ENCODE measurements at regions not wholly inside any gene's neighbourhood (a gene's known extent, or its start where the extent isn't known, plus 50 kb on each side); places are given as distances from the start of the nearest gene placed in this dataset.
"Not testable (repeated sequence)": the region's sequence is repeated elsewhere in the genome, so short reads cannot be mapped to it uniquely, and the experiment has no call there.

DNA sequence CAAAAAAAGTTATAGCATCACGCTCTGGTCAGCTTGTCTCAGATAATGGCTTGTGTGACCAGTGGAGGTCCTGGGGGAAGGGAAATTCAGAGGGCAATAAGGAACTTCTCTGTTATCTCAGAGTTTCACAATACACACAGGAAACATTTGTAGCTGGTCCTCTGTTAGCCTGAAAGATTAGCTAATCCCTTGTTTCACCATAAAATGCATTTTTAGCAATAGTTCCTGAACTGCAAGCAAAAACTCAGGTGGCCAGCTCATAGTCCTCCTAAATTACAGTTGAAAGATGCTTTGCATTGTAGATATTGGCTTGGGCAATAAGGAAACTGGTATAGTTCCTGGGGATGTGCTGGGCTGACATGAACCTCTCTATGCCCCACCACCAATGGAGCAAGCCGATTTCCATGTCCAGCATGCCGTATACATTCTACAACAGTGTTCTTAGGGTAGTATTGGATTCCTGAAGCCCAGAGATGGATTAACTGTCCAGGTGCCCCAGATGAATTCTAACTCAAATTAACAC is 141.5 kb upstream of the TBL1XR1 start:
- DNase-seq (ENCODE audit: low read depth in 2 of 2) = no peak

DNA sequence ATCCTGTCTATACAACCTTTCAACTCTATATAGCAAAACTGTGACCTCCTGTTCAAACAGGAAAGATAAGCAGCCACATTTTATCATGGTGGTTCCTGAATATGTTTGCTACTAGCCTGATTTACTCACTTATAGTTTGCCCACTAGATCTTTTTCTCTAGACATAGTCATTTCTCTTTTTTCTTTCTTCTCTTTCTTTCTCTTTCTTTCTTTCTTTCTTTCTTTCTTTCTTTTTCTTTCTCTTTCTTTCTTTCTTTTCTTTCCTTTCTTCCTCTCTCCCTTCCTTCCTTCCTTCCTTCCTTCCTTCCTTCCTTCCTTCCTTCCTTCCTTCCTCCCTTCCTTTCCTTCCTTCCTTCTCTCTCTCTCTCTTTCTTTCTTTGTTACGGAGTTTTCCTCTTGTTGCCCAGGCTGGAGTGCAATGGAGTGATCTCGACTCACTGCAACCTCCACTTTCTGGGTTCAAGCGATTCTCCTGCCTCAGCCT is 142.0 kb upstream of the TBL1XR1 start:
- DNase-seq (ENCODE audit: low read depth in 2 of 2) = not testable (repeated sequence)

DNA sequence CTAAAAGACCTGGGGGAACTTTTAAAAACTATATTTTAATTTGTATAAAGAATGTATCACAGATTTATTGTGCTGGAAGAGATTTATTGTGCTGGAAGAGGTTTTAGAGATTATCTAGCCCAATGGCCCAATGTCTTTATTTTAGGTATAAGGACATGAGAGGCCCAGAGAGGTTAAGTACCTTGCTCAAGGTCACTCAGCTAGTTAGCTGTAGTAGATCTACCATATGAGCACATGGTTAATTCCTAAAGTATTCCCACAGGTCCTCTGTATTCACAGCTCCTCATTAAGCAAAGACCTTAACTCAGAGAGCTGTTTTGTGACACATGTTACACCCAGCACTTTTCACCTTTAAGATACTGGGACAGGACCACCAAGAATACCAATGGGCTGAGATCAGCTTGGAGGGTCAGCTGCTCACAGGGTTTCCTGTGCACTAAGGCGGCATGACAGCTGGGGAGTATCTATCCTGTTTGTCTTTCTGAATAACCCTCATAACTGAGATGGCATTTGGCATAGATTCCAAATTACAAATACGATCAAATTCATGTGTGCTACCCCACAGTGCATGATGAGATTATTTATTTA is 143.1 kb upstream of the TBL1XR1 start:
- DNase-seq (ENCODE audit: low read depth in 2 of 2) = no peak

DNA sequence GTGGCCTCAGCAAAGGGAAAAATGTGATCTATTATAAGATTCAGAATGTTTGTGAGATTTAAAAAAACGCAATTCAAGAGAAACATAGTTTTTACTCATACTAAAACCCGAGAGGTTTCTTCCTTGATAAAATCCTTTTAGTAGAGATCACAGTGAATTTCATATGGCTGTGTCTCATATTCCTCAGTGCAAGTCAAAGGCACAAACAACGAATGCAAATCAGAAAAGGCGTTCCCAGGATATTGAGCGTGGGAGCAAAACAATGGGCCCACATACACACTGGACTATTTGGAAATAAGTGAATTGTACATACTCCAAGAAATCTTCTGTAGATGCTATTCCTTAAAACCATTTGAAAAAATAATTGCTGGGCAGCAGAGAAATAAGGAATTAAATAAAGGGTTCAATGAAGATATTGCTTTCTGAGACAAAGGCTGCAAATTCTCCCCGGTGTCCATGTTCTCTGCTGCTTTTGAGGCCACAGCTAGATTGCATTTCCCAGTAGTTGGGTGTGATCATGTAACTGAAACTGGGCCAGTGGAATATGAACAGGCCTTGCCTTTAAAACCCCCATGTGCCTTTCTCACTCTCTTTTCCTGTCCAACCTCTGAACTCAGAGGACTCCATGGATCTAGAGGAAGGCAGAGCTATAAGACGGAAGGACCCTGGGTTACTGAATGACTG is 144.6 kb upstream of the TBL1XR1 start:
- DNase-seq (ENCODE audit: low read depth in 2 of 2) = no peak

DNA sequence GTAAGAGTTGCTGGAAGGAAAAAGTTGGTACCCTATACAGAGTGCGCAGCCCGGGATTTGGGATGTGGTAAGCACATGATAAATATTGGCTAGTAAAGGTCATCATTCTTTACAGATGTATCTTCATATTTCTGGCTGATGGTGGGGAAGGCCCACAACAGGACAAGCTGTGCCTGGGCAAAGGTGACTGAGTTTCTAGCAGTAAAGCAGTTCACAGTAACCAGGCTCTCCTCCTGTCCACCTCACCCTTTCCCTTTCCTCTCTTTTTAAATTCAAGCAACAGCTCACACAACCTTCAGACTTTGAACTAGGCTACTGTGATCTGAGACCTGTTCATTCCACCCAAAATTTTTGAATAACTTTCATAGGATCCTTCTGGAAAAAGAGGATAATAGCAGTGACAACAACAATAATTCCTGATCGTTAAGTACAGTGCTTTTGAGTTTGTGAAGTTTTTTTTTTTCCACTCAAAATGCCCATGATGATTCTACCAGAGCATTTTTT is 145.9 kb upstream of the TBL1XR1 start:
- DNase-seq (ENCODE audit: low read depth in 2 of 2) = no peak

DNA sequence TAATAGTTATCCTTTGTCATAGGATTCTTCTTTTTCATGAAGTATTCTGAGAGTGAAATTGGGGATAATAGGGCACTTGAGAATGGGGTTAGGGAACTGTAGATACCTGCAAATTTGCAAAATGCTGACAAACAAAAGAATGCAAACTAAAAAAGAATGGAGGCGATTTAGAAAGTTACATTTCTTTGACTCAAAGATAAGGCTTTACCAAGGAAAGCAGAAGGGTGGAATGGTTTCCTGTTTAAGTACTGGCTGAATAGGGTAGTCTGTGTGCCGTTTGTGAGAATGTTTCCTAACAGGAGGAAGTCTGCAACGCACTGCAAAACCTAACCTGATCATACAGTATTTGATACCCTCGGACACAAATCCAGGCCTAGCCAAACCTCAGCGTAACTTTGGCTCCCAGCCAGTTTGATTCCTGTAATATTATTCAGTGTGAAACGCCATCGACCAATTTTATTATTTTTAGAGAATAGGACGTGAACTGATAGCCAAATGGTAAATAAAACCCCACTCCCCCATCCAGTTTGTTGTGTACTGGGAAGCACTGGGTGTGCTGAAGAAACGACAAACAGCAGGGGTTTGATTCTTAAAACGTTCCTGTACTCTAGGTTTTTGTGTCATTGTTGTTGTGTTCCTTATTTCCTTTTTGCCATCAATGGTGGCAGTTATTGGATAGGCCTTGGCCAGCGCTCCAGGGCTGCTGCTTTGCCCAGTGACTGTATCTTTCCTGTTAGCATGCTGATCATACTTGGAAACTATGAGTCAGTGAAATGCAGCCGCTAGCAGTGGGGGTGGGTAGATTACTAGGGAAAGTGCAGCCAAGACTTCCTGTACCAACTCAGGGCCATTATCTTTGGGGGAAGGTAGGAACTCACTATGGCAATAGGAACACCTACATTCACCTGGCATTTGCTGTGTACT is 148.0 kb upstream of the TBL1XR1 start:
- peak; percentile 89 to 90 for DNase-seq (ENCODE audit: low read depth in 2 of 2)

DNA sequence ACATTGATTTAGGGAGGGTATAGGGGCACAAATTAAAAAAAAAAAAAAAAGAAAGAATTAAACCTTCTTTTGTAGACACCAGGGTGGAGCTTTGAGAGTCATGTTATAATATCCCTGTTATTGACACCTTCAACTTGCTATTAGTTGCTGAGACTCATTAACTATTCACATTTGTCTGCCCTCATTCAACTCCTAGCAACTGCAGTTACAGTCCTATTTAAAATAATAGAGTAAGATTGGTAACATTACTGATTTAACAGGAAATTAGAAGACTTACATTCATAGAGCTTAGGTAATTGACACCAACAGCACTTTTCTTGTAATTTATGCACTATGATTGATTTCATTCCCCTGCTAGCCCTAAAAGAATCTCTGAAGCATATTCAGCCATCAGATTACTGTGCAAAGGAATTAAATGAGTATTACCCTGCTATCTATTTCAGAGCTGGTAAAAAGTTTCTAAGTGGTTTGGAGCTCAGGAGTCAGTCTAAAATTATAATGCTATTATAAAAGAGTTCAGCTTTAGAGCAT is 148.8 kb upstream of the TBL1XR1 start:
- DNase-seq (ENCODE audit: low read depth in 2 of 2) = no peak

DNA sequence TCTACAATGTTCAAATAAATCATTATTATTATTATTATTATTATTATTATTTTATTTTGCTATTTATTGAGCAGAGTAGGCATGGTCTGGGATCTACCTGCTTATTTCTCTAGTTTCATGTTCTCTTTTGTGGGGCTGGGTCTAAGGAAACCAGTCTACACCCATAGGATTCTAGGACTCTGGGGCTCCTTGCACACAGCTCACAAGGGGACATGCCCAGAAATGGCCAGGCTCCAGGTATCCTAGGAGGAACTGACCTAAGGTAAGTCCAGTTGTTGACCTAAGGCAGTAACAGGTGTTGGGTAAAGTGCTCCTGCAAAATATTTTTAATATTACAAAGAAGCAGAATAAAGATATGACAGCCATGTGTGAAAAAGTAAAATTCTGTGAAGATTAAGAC is 149.6 kb upstream of the TBL1XR1 start:
- DNase-seq (ENCODE audit: low read depth in 2 of 2) = no peak

DNA sequence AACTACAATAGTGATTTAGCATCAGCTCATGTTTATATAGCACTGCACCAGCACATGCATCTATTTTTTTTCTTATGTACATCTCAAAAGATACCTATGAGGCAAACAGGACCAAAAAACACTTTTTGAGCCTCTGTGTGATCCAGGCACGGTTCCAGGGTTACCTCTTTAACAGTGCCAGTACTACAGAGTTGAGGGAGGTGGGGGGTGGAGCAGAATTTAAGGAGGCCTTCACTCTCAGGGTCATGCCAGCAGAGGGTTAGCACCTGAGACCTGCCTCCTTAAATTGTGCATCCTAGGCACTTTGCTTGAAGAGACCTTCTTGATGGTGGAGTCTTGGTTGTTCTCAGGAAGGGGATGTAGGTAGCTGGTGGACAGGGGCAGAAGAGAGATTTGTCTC is 150.3 kb upstream of the TBL1XR1 start:
- DNase-seq (ENCODE audit: low read depth in 2 of 2) = no peak

DNA sequence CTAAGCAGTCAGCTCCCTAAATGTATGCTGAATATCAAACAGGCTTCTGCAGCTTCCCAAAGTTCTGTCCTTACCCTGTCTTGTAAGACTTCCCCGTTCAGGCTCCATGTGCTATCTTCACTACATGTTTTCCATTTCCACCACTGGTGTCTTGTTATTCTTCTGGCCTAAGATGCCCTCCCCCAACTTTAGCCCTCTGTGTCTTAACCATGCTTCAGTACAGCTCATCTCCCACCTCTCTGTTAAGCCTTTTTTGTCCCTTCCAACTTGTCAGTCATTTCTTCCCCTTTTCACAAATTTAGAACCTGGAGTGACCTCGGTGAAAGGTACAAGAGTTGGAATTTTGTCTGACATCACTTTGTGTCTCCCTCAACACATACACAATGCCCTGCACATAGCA is 151.7 kb upstream of the TBL1XR1 start:
- DNase-seq (ENCODE audit: low read depth in 2 of 2) = no peak

DNA sequence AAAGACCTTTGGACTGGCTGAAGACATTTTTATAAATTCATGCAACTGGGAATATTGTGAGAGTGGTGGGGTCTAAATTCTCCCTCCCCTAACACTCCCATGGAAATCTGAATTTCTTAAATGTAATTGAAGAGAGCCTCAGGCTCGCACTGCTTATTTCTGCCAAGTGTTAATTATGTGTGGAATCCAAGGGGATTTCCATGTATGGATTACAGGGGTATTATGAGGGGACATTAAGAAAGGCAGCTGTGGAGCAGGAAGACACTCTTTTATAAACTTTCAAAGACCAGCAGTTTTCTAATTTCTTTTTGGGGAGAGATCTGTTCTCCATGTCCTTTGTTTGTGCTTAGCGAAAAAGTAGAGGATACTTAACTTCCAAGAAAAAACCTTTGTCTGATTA is 152.1 kb upstream of the TBL1XR1 start:
- no peak for DNase-seq (ENCODE audit: low read depth in 2 of 2)

DNA sequence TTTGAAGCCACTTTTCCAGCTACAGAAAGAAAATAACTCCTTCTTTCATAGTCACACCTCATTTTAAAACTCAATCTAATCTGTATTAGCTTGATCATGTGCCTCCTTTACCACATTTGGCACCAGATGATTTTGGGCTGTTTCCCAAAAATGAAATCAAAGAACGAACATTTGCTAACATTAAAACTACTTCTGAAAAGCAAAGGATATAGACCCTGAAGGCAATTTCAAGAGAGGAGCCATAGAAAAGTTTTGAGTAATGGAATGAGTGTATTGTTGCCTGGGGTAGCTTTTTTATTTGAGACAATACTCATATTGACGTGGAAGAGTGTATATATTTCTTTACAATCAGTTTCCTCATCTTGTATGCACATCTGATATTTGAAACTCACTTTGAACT is 152.8 kb upstream of the TBL1XR1 start:
- no peak for DNase-seq (ENCODE audit: low read depth in 2 of 2)

DNA sequence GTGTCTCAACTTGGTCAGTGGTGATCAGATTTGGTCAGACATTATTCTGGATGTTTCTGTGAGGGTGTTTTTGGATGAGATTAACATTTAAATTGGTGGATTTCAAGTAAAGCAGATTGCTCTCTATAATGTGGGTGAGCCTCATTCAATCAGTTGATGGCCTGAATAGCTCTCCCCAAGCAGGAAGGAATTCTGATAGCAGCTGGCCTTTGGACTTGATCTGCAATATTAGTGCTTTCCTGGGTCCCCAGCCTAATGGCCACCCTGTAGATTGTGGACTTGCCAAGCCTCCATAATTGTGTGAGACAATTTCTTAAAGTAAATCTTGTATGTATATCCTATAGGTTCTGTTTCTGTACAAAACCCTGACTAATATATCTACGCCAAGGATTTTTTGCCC is 153.9 kb upstream of the TBL1XR1 start:
- no peak for DNase-seq (ENCODE audit: low read depth in 2 of 2)

DNA sequence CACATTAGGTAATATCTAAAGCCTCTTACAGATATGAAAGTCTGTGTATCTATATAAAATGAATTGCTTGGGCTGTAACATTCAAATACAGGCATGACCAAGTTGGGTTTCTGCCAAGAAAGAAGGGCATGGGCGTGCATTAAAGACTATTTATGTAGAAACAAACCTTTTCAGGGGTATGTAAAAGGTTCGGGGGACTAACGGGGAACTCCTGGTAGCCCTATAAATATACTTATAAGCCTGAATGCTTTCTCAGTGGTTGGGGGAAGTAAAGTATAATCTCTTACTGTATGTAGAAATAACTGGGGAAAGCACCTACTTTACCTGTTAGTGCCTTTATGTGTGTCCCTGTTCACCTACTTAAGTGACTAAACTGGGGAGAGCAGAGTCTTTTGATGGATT is 154.5 kb upstream of the TBL1XR1 start:
- no peak for DNase-seq (ENCODE audit: low read depth in 2 of 2)

DNA sequence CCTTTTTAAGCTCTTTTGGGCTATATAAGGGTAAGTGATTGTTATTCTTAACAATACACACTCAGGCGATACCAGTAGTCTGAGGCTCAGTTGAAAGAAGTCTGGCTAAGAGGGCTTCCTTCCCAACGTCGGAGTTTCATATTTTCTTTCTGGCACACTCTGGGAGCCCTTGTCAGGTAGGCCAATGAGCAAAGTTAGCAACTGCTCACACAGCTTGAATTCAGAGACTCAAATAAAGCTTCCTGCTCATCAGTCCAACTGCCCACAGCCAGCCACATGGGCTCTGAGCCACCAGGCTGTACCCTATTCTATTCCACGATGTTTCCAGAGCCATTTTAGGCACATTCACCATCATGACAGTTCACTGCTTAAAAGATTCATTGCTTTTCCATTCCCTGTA is 155.1 kb upstream of the TBL1XR1 start:
- no peak for DNase-seq (ENCODE audit: low read depth in 2 of 2)

DNA sequence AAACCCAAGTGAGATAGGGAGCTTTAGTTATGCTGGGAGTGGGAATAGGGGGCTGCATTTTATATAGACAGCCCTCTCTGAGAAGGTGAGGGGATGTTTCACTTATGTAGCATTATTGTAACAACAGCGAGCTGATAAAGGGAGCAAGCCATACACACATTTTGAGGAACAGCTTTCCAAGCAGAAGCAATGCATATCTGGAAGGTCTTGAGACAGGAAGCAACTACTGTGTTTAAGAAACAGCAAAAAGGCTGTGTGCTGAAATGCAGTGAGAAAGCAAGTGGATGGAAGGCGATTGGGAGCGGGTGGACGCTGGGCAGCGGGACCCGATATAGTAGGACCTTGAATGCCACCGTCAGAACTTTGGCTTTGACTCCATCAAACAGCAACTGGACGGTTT is 155.9 kb upstream of the TBL1XR1 start:
- no peak for DNase-seq (ENCODE audit: low read depth in 2 of 2)

DNA sequence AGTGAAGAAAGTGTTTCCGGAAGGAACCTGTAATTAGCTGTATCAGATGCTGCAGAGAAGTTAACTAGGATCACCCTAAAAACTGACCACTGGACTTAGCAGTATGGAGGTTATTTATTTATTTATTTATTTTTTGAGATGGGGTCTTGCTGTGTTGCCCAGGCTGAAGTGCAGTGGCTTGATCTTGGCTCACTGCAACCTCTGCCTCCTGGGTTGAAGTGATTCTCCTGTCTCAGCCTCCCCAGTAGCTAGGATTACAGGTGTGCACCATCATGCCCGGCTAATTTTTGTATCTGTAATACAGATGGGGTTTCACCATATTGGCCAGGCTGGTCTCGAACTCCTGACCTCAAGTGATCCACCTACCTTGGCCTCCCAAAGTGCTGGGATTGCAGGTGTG is 156.6 kb upstream of the TBL1XR1 start:
- DNase-seq (ENCODE audit: low read depth in 2 of 2) = not testable (repeated sequence)

DNA sequence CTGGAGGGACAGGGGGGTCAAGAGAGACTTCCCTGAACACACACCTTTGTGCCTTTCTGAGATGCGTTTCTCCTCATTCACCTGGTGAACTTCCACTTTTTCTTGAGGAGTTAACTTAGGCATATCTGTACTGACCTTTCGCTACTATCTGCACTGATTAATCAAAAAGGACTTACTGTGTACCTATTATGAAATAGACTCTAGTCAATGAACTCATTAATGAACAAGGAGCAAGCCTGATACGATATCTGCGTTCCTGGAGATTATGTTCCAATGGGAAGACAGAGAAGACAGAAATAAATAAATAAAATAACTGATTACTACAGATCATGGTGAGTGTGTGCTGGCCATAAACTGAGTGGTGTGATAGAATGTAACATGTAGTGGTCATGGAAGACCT is 157.2 kb upstream of the TBL1XR1 start:
- DNase-seq (ENCODE audit: low read depth in 2 of 2) = no peak

DNA sequence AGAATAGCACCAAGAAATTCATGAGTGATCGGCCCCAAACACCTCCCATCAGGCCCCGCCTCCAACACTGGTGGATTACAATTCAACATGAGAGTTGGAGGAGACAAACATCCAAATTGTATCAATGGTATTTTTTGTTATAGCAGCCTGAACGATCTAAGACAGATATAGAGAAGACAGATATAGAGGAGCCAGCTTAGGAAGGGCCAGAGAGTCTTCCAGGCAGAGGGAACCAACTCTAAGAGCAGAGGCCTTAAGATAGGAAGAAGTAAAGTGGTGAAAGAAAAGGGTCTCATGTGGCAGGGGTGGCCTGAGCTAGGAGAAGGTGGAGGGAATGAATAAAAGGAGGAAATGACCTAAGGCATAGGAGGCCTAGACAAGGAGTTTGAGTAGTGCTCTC is 158.8 kb upstream of the TBL1XR1 start:
- no peak for DNase-seq (ENCODE audit: low read depth in 2 of 2)

DNA sequence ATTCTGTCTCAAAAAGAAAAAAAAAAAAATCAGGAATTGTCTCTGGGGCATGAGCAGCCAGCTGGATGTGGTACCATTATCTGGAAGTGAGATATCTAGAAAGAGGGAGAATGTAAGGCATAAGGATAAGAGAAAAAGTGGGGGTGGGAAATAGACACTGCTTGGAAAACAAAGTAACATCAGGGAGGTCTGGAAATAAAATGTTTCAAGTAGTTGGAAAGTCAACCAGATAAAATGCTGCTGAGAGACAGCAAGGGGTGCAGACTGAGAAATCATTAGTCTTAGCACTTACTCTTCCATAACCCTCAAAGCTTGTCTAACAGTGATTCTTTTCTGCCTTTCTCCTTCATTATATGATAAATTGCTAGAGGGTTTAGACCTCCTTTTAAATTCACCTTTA is 159.7 kb upstream of the TBL1XR1 start:
- no peak for DNase-seq (ENCODE audit: low read depth in 2 of 2)

DNA sequence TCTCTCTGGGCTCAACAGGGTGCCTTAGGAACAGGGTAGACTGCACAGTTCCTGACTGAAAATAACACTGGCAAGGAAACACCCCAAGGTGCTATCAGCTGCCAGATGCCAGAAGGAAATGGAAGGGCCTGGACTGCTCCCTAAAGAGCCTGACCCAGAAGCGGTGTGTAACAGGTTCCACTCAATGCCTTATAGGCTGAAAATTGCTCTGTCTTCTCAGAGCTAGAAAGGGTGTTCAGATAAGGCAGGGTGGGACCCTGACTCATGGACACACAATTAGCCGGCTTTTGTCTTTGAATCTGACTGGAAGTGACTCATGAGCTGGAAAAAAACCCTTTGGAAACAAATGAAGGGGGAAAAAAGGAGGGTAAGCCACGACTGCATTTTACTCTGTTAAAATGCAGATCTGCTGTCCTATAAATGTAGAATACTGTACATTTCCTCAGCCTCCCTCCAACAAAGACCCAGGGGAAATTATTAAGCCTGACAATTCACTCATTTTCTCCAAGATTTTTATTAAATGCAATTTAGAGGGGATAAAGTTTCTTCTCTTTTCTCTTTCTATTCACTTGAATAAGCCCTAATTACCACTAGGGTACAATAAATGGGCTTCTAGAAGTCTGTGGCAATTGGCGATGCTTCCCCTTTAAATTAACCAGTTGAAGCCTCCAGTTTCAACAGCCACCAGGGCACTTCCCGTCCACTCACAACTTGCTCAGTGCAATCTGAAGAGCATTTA is 160.2 kb upstream of the TBL1XR1 start:
- peak in 1 of 2 experiments; percentile 55 for DNase-seq (ENCODE audit: low read depth in 2 of 2)

Measured in fibroblast of skin of left quadriceps (primary cell).